GM23248 (cell line): ENCODE measurements at regions not wholly inside any gene's neighbourhood (a gene's known extent, or its start where the extent isn't known, plus 50 kb on each side); places are given as distances from the start of the nearest gene placed in this dataset.

Experiments
- DNase-seq: peaks from one replicate; pipeline ENCODE4 v3.0.0-alpha.2; 2015
- H2AFZ ChIP-seq: fragments of 200-600 bp; sonication (generic); 2 replicates; pipeline ENCODE4 v1.6.1; 2016; ENCODE audit warnings: antibody characterized with exemption
- H3F3A ChIP-seq: fragments of 200-600 bp; sonication (generic); 2 replicates; pipeline ENCODE4 v1.6.1; 2016; ENCODE audit warnings: mild to moderate bottlenecking, antibody characterized with exemption, mixed run types; ENCODE audit not compliant: insufficient read depth
- H3K27ac ChIP-seq: fragments of 200-600 bp; sonication (generic); 2 replicates; pipeline ENCODE4 v1.5.1; 2016; ENCODE audit warnings: mild to moderate bottlenecking
- H3K27me3 ChIP-seq: fragments of 200-600 bp; sonication (generic); replicated peaks from 2 replicates; pipeline ENCODE4 v1.6.1; 2016; ENCODE audit warnings: mild to moderate bottlenecking; ENCODE audit not compliant: insufficient read depth
- H3K36me3 ChIP-seq: fragments of 200-600 bp; sonication (generic); 2 replicates; pipeline ENCODE4 v1.6.1; 2016; ENCODE audit warnings: low read depth, mild to moderate bottlenecking
- H3K4me1 ChIP-seq: fragments of 200-600 bp; sonication (generic); 2 replicates; pipeline ENCODE4 v1.6.1; 2016; ENCODE audit warnings: mild to moderate bottlenecking; ENCODE audit not compliant: insufficient read depth
- H3K4me2 ChIP-seq: fragments of 200-600 bp; sonication (generic); one replicate; pipeline ENCODE4 v1.6.1; 2016; ENCODE audit warnings: mild to moderate bottlenecking; ENCODE audit not compliant: unreplicated experiment
- H3K4me3 ChIP-seq: fragments of 200-600 bp; sonication (generic); 2 replicates; pipeline ENCODE4 v1.5.1; 2016; ENCODE audit warnings: mild to moderate bottlenecking
- H3K79me2 ChIP-seq: fragments of 200-600 bp; sonication (generic); 2 replicates; pipeline ENCODE4 v1.6.1; 2016; ENCODE audit warnings: mild to moderate bottlenecking; ENCODE audit not compliant: insufficient read depth
- H3K9ac ChIP-seq: fragments of 200-600 bp; sonication (generic); 2 replicates; pipeline ENCODE4 v1.6.1; 2016; ENCODE audit warnings: mild to moderate bottlenecking
- H3K9me2 ChIP-seq: fragments of 200-600 bp; sonication (generic); 2 replicates; pipeline ENCODE4 v1.6.1; 2016; ENCODE audit warnings: mixed run types, mild to moderate bottlenecking, moderate library complexity; ENCODE audit not compliant: insufficient read depth
- H3K9me3 ChIP-seq: fragments of 200-600 bp; sonication (generic); one replicate; pipeline ENCODE4 v1.6.1; 2017; ENCODE audit warnings: low read depth
- H4K20me1 ChIP-seq: fragments of 200-600 bp; sonication (generic); 2 replicates; pipeline ENCODE4 v1.6.0; 2016; ENCODE audit not compliant: insufficient read depth
- EZH2 ChIP-seq: fragments of 200-600 bp; sonication (generic); IDR thresholded peaks from 2 replicates; pipeline ENCODE4 v1.6.1; 2018; ENCODE audit warnings: antibody characterized with exemption, mild to moderate bottlenecking; ENCODE audit not compliant: insufficient read depth, poor library complexity, severe bottlenecking
- EZH2phosphoT487 ChIP-seq: fragments of 200-600 bp; sonication (generic); IDR thresholded peaks from 2 replicates; pipeline ENCODE4 v1.6.1; 2018; ENCODE audit warnings: antibody characterized with exemption, moderate library complexity, mild to moderate bottlenecking, low read depth; ENCODE audit not compliant: insufficient read depth
- WGBS, 2 experiments: methylation state at CpG; one replicate each; pipeline ENCODE4 v1.1.6; 2015 to 2017; ENCODE audit warnings: low lambda C conversion rate in 2 of 2, low coverage in 1 of 2; ENCODE audit errors: missing lambda C conversion rate in 2 of 2; 5-methylcytosine and 5-hydroxymethylcytosine counted together
- in situ Hi-C: fragments of 300-500 bp; cut with MboI; formaldehyde crosslinking; loops from 2 replicates; pipeline ENCODE4 v1.15.0; 2020

DNA sequence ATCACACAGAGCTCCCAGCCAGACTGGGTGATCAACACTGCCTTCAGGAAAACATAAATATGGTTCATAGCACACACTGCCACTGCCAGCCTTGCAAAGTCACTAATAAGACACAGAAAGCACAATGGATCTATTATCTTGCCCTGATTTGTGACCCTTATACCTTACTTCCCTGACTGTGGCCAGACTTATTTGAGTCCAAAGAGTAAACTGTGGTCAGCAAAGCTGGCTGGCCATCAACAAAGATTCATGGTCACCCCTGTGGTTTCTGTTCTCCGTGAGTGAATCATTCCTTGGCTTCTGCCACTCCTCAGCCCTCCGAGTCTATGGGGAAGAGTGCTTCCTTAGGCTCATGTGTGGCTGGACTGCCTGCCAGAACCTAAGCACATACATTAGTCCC lies 437.7 kb downstream of the RAP2B start:
- Histone ChIP-seq H3K36me3 (no peaks in the 10 kb centered on the region), H3K9me2 (no peaks in the 10 kb centered on the region), H2AFZ (no peak overlapping the region), H3F3A (no peaks in the 10 kb centered on the region), H3K4me1 (peaks cover 25% of the 10 kb centered on the region), H3K79me2 (no peaks in the 10 kb centered on the region), H3K27ac (no peak overlapping the region), H3K4me2 (peak overlapping the region; percentile 57), H3K9ac (no peak overlapping the region), H3K4me3 (no peak overlapping the region), H4K20me1 (no peaks in the 10 kb centered on the region), H3K27me3 (no peaks in the 10 kb centered on the region), H3K9me3 (no peaks in the 10 kb centered on the region)
- in situ Hi-C loops = loop anchor here (10.0 kb wide), 2 partner anchors 435 to 555 kb away; partner anchors contain the start of gene RAP2B
- 2 to 3% methylated on average over 2 of the region's 2 CpGs for WGBS, 2 experiments
- no peak for TF ChIP-seq EZH2
- no peak for TF ChIP-seq EZH2phosphoT487
- DNase-seq = peak; percentile 94

- H3K4me1 ChIP-seq = peaks cover 25% of the 10 kb centered on the region
- H2AFZ ChIP-seq = no peak overlapping the region
- no peaks in the 10 kb centered on the region for H3K27me3 ChIP-seq
- no peak overlapping the region for H3K9ac ChIP-seq
- no peaks in the 10 kb centered on the region for H3K36me3 ChIP-seq
- WGBS, 2 experiments = 85 to 98% methylated on average over 2 of the region's 2 CpGs
- in situ Hi-C loops = no loop called here
- no peak overlapping the region for H3K4me2 ChIP-seq
- TF ChIP-seq EZH2phosphoT487 (no peak), EZH2 (no peak)
- no peaks in the 10 kb centered on the region for H3K79me2 ChIP-seq
- H3K9me3 ChIP-seq = no peaks in the 10 kb centered on the region
- no peaks in the 10 kb centered on the region for H4K20me1 ChIP-seq
- H3F3A ChIP-seq = no peaks in the 10 kb centered on the region
- H3K9me2 ChIP-seq = no peaks in the 10 kb centered on the region
- no peak for DNase-seq
- no peak overlapping the region for H3K4me3 ChIP-seq
- no peak overlapping the region for H3K27ac ChIP-seq
These were observed 438.9 kb downstream of the RAP2B start for GRCh38 chr3:153600896-153601295.

GRCh38 chr3:153601374-153601853 lies 439.4 kb downstream of the RAP2B start:
- no peak overlapping the region for H2AFZ ChIP-seq
- H3K27me3 ChIP-seq = no peaks in the 10 kb centered on the region
- no peak overlapping the region for H3K4me3 ChIP-seq
- DNase-seq = peak; percentile 17
- H3K79me2 ChIP-seq = no peaks in the 10 kb centered on the region
- TF ChIP-seq EZH2phosphoT487 = no peak
- TF ChIP-seq EZH2 = no peak
- no peaks in the 10 kb centered on the region for H3F3A ChIP-seq
- in situ Hi-C loops = no loop called here
- no peaks in the 10 kb centered on the region for H3K9me2 ChIP-seq
- H3K27ac ChIP-seq = no peak overlapping the region
- H3K9ac ChIP-seq = no peak overlapping the region
- 68 to 71% methylated on average over 1 of the region's 1 CpG for WGBS, 2 experiments
- H3K4me1 ChIP-seq = peaks cover 25% of the 10 kb centered on the region
- no peak overlapping the region for H3K4me2 ChIP-seq
- H3K36me3 ChIP-seq = no peaks in the 10 kb centered on the region
- no peaks in the 10 kb centered on the region for H4K20me1 ChIP-seq
- no peaks in the 10 kb centered on the region for H3K9me3 ChIP-seq

DNA sequence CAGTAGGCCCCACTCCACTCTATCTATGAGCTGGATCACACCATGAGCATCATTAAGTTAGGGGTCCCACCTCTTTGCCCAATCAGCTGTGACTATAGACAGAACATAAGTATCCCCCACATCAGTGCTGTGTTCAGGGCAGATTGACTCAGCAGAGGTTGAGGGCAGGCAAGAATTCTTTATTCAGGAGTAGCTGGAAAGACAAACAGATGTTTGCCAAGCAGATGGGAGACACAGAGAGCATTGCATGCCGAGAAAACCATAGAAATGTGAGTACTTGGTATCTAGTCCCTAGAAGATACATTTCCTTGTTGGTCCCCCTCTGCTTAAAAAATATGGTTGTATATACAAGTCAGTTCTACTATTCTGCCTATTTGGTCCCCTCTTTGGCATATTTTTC lies 440.8 kb downstream of the RAP2B start:
- Histone ChIP-seq H3K9ac (no peak overlapping the region), H3K9me3 (no peaks in the 10 kb centered on the region), H3K79me2 (no peaks in the 10 kb centered on the region), H3K4me1 (peaks cover 25% of the 10 kb centered on the region), H3F3A (no peaks in the 10 kb centered on the region), H2AFZ (no peak overlapping the region), H3K4me2 (no peak overlapping the region), H3K36me3 (no peaks in the 10 kb centered on the region), H3K27me3 (no peaks in the 10 kb centered on the region), H3K9me2 (no peaks in the 10 kb centered on the region), H3K27ac (no peak overlapping the region), H4K20me1 (no peaks in the 10 kb centered on the region), H3K4me3 (no peak overlapping the region)
- DNase-seq = peak; percentile 13
- 74 to 94% methylated on average over 1 of the region's 1 CpG for WGBS, 2 experiments
- TF ChIP-seq EZH2phosphoT487 (no peak), EZH2 (no peak)
- in situ Hi-C loops = no loop called here

DNA sequence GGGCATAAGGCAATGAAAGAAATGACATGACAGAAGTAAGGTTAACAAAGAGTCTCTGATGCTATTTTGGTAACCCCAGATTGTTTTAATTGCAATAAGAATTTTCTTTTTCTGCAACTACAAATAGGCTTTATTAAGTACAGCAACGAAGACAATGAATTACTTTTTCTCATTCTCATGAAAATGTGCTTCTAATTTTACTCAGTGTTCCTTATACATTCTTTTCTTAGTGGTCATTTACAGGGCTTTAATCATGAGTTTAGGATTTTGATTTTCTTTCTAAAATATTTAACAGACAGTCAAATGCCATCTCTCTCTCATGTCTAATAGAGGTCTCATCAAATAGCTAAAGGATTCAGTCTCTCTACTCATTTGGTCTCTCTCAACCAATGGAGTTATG lies 452.1 kb downstream of the RAP2B start:
- DNase-seq = peak; percentile 47
- peak overlapping the region; percentile 89 for H3K27ac ChIP-seq

More for the DNA sequence above, 452.1 kb downstream of the RAP2B start:
- Histone ChIP-seq H2AFZ (peak overlapping the region; percentile 55), H3K4me3 (peak overlapping the region; percentile 10), H3K27me3 (no peaks in the 10 kb centered on the region), H3K9me3 (no peaks in the 10 kb centered on the region), H3K36me3 (no peaks in the 10 kb centered on the region), H3K9ac (peak overlapping the region; percentile 55), H3K9me2 (peaks cover 4% of the 10 kb centered on the region; the same call in 1 of the 2 replicates), H3K4me2 (peak overlapping the region; percentile 46), H4K20me1 (no peaks in the 10 kb centered on the region), H3F3A (peaks cover 18% of the 10 kb centered on the region), H3K79me2 (no peaks in the 10 kb centered on the region), H3K4me1 (peaks cover 27% of the 10 kb centered on the region)
- 3 to 6% methylated on average over 1 of the region's 1 CpG for WGBS, 2 experiments
- in situ Hi-C loops = no loop called here
- TF ChIP-seq EZH2 (no peak), EZH2phosphoT487 (no peak)
